ENCODE measurements at regions not wholly inside any gene's neighbourhood (a gene's known extent, or its start where the extent isn't known, plus 50 kb on each side); places are given as distances from the start of the nearest gene placed in this dataset.

GRCh38 chr2:71934595-71935261 lies 212.9 kb downstream of the CYP26B1 start:
- ChIA-PET POLR2A (no interaction called here), CTCF (ENCODE audit: low intra/inter-chr PET ratio, low total read pairs) (interaction anchor here (1.4 kb wide), 1 partner anchor 645 kb away, joined by 3 read pairs; no protein-coding TSS in a partner anchor)
- peaks cover 7 to 63% of the 10 kb centered on the region in 2 experiments; a peak in 3 of 5 replicates for H3K27me3 ChIP-seq (ENCODE audit: control insufficient read depth in 1 of 2, insufficient read depth in 2 of 2, low read length in 2 of 2)
- no peaks in the 10 kb centered on the region for H3K36me3 ChIP-seq (replicated peaks in 1 of 2; ENCODE audit: control insufficient read depth in 1 of 2, insufficient read depth in 2 of 2, low read length in 2 of 2)
- FAIRE-seq, result no peak
- no peaks in the 10 kb centered on the region for H3K9me3 ChIP-seq (ENCODE audit: low read length)
- 13% methylated on average over 4 of the region's 4 CpGs for WGBS (ENCODE audit: low lambda C conversion rate)
- no peaks in the 10 kb centered on the region for H3K4me1 ChIP-seq (ENCODE audit: insufficient read depth, low read length)
- H3K4me2 ChIP-seq (ENCODE audit: low read depth, low read length), result no peak overlapping the region
- in situ Hi-C loops (cut with HindIII; ENCODE audit: extremely low pct_ligation_motif_present, low pct_unique_long_range_greater_than_20kb) (no loop called here), intact Hi-C loops (cut with micrococcal nuclease; ENCODE audit: unreplicated experiment) (loop anchor here (5.0 kb wide), 1 partner anchor 808 kb away; no protein-coding TSS in a partner anchor)
- H3K27ac ChIP-seq (ENCODE audit: extremely low read length, insufficient read depth, low read length), result no peak overlapping the region
- no peak overlapping the region for H2AFZ ChIP-seq (ENCODE audit: low read length)
- no TSS peak for BruUV-seq (replicated peaks)
- ATAC-seq, result no peak; the same call in 2 of the 3 replicates
- H3K79me2 ChIP-seq (ENCODE audit: insufficient read depth, low read length), result no peaks in the 10 kb centered on the region
- TF ChIP-seq ATF7 (IDR thresholded peaks at IDR 0.05), result peak; percentile 31; the same call in 1 of the 2 replicates
- no peak for TF ChIP-seq ATF7 (CRISPR knock-in tag; IDR thresholded peaks at IDR 0.05)
- TF ChIP-seq ZNF790 (CRISPR knock-in tag; IDR thresholded peaks at IDR 0.05; ENCODE audit: borderline replicate concordance), result no peak
- peak; percentile 65; the same call in 1 of the 2 replicates for TF ChIP-seq ZBTB33 (CRISPR knock-in tag; IDR thresholded peaks at IDR 0.05)
- TF ChIP-seq ZNF629 (CRISPR knock-in tag; conservative IDR thresholded peaks at IDR 0.05), result peak; percentile 88
- 0 out of 2 replicates have a peak, but pooled peaks have one; percentile 20 for TF ChIP-seq FOSL2 (CRISPR knock-in tag; IDR thresholded peaks at IDR 0.05)
- TF ChIP-seq ZNF747 (CRISPR knock-in tag; IDR thresholded peaks at IDR 0.05; ENCODE audit: borderline replicate concordance), result no peak
- TF ChIP-seq NCOA1 (CRISPR knock-in tag; IDR thresholded peaks at IDR 0.05), result no peak
- peak; percentile 78 for TF ChIP-seq CEBPG (CRISPR knock-in tag; IDR thresholded peaks at IDR 0.05)
- peak; percentile 88 for TF ChIP-seq CEBPB (IDR thresholded peaks at IDR 0.05; ENCODE audit: borderline replicate concordance, low read depth, low read length)
- 0 out of 2 replicates have a peak, but pooled peaks have one; percentile 35 for TF ChIP-seq ATF3 (CRISPR knock-in tag; IDR thresholded peaks at IDR 0.05)
- no peak for TF ChIP-seq ZIK1 (CRISPR knock-in tag; IDR thresholded peaks at IDR 0.05; ENCODE audit: borderline replicate concordance, low read depth)
- TF ChIP-seq ATF4 (CRISPR knock-in tag; IDR thresholded peaks at IDR 0.05), result peak in 1 of 2 experiments; percentile 79; a peak in 2 of 4 replicates
- DNase-seq (ENCODE audit: low spot score), result no peak
- H3K9ac ChIP-seq (ENCODE audit: insufficient read depth, low read depth, low read length), result no peak overlapping the region
- H3K4me3 ChIP-seq (replicated peaks in 1 of 3; ENCODE audit: insufficient read depth in 1 of 3, low read depth in 2 of 3, low read length in 3 of 3), result no peak overlapping the region
- H4K20me1 ChIP-seq (ENCODE audit: insufficient read depth, low read length), result no peaks in the 10 kb centered on the region

Data from HepG2 (cell line).